GM19372 (cell line): ENCODE measurements at regions not wholly inside any gene's neighbourhood (a gene's known extent, or its start where the extent isn't known, plus 50 kb on each side); places are given as distances from the start of the nearest gene placed in this dataset.
"Not testable (repeated sequence)": the region's sequence is repeated elsewhere in the genome, so short reads cannot be mapped to it uniquely, and the experiment has no call there.

ENCODE experiments used
- ATAC-seq: cut with Tn5 transposase; IDR thresholded peaks from one replicate; pipeline ENCODE4 v1.9.1; 2021; ENCODE audit warnings: mild to moderate bottlenecking, low read depth, moderate library complexity; ENCODE audit not compliant: unreplicated experiment

GRCh38 chr5:112472614-112473013 is 53.5 kb upstream of the EPB41L4A start:
- no peak for ATAC-seq

GRCh38 chr5:112473989-112474388 is 54.9 kb upstream of the EPB41L4A start:
- ATAC-seq: no peak

GRCh38 chr5:112475747-112476365 is 56.8 kb upstream of the EPB41L4A start:
- no peak for ATAC-seq

- ATAC-seq: no peak
Measured at GRCh38 chr5:112479418-112479817, 60.3 kb upstream of the EPB41L4A start.

DNA sequence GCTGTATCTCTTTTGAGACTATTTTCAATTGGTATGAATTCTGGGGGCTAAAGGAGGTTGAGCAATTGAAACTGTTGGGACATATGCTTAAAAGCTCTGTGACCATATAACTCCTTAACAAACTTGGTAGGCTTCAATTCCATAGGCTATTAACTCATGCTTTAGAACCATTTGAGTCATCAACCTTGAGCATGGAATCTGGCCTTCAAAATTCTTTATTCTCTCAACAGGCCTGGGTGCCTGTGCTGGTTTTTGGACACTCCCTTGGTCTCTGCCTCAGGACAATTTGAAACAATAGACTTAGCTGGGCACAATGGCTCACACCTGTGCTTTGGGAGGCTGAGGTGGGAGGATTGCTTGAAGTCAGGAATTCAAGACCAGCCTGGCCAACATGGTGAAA is 61.4 kb upstream of the EPB41L4A start:
- ATAC-seq: no peak

DNA sequence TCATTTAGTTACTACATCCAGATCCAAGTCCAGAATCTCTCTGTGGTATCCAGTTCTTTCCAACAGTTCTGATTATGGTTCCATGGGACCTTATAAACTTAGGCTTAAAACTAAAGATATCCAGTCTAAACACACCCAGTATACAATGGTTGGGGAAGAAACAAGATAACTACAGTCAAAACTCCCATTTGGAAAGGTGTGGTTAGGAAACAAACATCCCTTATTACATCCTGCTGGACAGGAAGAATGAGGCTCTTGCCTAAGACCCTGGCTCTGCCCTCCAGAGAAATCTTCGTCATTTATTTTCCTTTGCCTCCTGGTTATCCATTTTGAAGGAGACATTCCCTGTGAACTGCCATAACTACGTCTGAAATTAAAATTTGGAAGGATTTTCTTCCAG is 64.6 kb upstream of the EPB41L4A start:
- no peak for ATAC-seq

DNA sequence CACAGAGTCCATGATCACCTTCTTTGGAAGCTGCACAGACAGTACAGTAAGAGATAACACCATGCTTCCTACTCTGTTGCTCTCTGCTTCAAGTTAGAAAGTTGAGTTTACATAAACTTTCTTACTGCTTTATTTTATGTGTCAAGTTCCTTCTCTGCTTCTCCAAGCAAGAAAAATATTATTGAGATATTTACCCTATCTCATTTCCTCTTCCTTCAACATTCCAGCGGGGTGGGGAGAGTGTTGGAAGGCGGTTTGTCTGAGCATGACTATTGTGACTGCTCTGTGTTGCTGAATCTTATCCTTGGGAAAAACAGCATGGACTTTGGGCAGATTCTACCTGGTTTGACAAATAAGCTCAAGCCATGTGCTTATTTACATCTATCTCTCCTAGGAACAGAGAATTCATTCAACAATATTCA is 66.9 kb upstream of the EPB41L4A start:
- ATAC-seq: no peak

DNA sequence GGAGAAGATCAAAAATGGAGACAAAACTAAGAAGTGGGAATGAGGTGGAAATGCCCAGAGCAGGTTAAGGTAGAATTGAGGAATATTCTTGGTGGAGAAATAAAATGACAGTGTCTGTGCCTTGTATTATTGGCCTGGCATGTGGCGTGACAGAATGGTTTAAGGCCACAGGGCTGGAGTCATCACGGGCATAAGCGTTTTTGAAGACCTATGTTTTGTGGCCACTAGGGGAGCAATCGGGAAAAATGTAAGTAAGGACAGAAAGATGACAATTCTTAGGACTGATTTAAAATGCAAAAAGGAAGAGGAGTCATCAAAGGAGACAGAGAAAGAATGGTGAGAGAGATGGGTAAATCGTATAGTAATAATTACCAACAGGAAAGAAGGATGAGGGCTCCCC is 72.2 kb upstream of the EPB41L4A start:
- no peak for ATAC-seq

- ATAC-seq: peak; percentile 99
Measured at GRCh38 chr5:112492291-112492690, 73.2 kb upstream of the EPB41L4A start.

DNA sequence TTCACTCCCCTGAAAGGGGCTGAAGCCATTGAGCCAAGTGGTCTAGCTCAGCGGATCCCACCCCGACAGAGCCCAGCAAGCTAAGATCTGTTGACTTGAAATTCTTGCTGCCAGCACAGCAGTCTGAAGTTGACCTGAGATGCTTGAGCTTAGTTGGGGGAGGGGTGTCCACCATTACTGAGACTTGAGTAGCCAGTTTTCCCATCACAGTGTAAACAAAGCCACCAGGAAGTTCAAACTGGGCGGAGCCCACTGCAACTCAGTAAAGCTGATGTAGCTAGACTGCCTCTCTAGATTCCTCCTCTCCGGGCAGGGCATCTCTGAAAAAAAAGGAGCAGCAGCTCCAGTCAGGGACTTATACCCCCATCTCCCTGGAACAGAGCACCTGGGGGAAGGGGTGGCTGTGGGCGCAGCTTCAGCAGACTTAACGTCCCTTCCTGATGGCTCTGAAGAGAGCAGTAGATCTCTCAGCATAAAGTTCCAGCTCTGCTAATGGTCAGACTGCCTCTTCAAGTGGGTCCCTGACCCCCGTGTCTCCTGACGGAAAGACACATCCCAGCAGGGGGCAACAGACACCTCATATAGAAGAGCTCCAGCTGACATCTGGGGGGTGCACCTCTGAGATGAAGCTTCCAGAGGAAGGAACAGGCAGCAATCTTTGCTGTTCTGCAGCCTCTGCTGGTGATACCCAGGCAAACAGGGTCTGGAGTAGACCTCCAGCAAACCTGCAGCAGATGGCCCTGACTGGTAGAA is 84.8 kb upstream of the EPB41L4A start:
- not testable (repeated sequence) for ATAC-seq

DNA sequence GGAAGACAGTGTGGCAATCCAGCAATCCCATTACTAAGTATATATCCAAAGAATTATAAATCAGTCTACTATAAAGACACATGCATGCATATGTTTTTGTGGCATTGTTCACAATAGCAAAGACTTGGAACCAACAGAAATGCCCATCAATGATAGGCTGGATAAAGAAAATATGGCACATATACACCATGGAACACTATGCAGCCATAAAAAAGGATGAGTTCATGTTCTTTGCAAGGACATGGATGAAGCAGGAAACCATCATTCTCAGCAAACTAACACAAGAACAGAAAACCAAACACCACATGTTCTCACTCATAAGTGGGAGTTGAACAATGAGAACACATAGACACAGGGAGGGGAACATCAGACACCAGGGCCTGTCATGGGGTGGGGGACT is 90.0 kb upstream of the EPB41L4A start:
- ATAC-seq: not testable (repeated sequence)

GRCh38 chr5:112511920-112512319 is 92.8 kb upstream of the EPB41L4A start:
- no peak for ATAC-seq

DNA sequence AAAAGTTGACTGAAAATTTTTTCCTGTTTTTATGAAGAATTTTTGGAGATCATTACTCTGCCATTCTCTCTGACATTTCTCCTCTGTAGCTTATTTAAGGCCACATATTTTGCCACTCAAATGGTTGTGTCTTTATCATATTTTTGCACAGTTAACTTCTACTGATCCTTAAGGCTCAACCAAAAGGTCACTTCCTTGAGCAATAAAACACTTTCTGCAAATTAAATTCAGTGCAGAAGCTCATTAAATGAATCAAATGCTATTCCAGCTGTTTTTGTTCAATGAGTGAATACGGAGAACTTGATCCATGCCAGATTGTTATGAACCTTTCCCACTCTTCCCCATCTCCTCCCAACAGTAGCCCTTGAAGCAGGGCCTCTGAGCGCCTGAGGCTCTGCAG is 93.8 kb upstream of the EPB41L4A start:
- no peak for ATAC-seq

DNA sequence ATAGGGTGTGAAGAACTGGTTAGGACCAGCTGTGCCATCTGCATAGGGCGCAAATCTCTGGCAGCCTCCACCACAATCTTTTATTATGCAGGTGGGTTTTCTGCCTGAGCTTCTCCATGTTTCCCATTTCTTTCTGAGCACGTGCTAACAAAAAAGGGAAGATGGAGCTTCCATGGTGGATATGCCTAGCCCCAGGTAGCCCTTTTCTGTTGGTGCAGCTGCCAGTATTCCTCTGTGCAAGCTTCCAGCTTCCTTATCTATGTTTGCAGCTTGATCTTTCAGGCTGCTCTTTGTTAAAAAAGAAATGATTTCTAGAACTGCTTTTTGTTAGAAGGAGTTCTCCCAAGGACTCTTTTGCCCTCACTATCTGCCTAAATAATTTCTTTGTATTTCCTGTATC is 95.0 kb upstream of the EPB41L4A start:
- no peak for ATAC-seq

- ATAC-seq: not testable (repeated sequence)
Measured at GRCh38 chr5:112520474-112520873, 101.4 kb upstream of the EPB41L4A start.

GRCh38 chr5:112522891-112523673 is 104.0 kb upstream of the EPB41L4A start:
- peak; percentile 61 for ATAC-seq

GRCh38 chr5:112523674-112524263 is 104.7 kb upstream of the EPB41L4A start:
- peak; percentile 61 for ATAC-seq

DNA sequence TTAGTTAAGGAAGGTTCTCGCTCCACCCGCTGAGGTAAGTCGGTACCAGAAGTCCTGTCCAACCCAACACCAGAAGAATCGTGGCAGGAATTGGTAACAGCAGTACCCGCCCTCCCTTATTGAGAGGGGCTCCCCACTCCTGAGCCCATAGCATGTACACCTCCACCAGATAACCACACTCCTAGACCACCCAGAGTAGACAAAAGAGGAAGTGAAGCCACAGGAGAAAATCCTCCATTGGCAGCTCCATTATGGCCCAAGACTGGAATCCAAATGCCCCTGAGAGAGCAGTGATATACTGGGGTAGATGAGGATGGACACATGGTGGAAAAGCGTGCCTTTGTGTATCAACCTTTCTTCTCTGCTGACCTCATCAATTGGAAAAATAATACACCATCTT is 106.1 kb upstream of the EPB41L4A start:
- ATAC-seq: no peak

GRCh38 chr5:112528928-112529327 is 109.9 kb upstream of the EPB41L4A start:
- ATAC-seq: no peak

DNA sequence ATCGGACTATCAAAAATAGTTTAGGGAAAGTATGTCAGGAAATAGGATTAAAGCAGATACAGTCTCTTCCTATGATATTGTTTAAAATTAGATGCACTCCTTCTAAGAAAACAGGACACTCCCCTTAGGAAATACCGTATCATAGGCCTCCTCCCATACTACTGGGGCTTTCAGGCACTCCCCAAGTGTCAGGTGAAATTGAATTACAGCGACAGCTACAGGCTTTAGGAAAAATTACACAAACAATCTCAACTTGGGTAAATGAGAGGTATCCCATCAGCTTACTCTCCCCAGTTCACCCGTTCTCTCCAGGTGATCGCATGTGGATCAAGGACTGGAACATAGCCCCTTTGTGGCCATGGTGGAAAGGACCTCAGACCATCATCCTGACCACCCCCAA is 110.4 kb upstream of the EPB41L4A start:
- ATAC-seq: no peak
